ENCODE measurements at regions not wholly inside any gene's neighbourhood (a gene's known extent, or its start where the extent isn't known, plus 50 kb on each side); places are given as distances from the start of the nearest gene placed in this dataset.

DNA sequence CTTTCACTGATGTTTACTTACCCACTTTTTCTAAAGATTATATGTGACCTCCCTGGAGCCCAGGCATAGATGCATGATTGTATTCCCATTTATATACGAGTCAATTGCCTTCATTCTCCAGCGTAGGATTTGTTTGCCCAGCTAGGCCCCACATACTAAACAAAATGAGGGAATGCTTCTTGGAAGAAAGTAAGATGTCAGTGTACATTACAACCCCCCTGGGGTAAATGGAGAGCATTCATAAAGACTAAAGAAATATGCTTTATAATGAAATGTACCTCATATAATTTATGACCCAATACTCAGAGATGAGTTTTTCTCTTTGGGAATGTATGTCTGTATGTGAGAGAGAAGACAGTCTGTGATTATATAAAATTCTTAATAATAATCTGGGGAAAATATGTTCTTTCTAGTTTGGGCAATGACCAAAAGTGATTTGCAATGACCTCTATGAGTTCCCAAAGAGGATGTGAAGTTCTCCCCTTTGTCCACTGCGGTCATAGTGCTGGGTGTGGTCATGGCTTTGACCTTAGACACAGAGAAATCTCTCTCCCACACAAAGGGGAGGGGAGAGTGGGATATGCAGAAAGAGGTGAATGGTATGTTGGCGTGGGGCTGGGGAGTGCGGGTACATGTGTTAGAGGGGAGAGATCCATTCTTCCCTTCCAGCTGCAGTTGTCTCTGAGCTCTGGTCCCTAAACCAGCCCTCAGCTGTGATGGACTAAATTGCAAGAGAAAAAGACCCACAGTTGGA, 175.6 kb downstream of the EN1 start:
- no peak overlapping the region for H3K4me3 ChIP-seq
- no peak for DNase-seq
- intact Hi-C loops (cut with DNase I), result no loop called here
- no peaks in the 10 kb centered on the region for H3K27me3 ChIP-seq
- H3K36me3 ChIP-seq, result no peaks in the 10 kb centered on the region
- TF ChIP-seq POLR2A (IDR thresholded peaks at IDR 0.05) (no peak), EP300 (IDR thresholded peaks at IDR 0.05) (no peak)
- WGBS, 3 donors, result 82 to 85% (median 85%) methylated on average over 5 of the region's 5 CpGs
- no peaks in the 10 kb centered on the region for H3K9me3 ChIP-seq
- no peak overlapping the region for H3K27ac ChIP-seq
- peaks cover 3% of the 10 kb centered on the region for H3K4me1 ChIP-seq (ENCODE audit: insufficient read depth)

GRCh38 chr2:118670838-118671237, 176.6 kb downstream of the EN1 start:
- H3K9me3 ChIP-seq, result no peaks in the 10 kb centered on the region
- TF ChIP-seq EP300 (IDR thresholded peaks at IDR 0.05) (no peak), CTCF (IDR thresholded peaks at IDR 0.05) (no peak), POLR2A (IDR thresholded peaks at IDR 0.05) (no peak)
- no peaks in the 10 kb centered on the region for H3K27me3 ChIP-seq
- peaks cover 3% of the 10 kb centered on the region for H3K4me1 ChIP-seq (ENCODE audit: insufficient read depth)
- WGBS, 3 donors, result 11 to 17% (median 13%) methylated on average over 6 of the region's 6 CpGs
- H3K36me3 ChIP-seq, result no peaks in the 10 kb centered on the region
- DNase-seq, result no peak
- intact Hi-C loops (cut with DNase I), result no loop called here
- no peak overlapping the region for H3K4me3 ChIP-seq
- no peak overlapping the region for H3K27ac ChIP-seq

- no peak overlapping the region for H3K4me3 ChIP-seq
- no peak for DNase-seq
- peaks cover 3% of the 10 kb centered on the region for H3K4me1 ChIP-seq (ENCODE audit: insufficient read depth)
- no peaks in the 10 kb centered on the region for H3K36me3 ChIP-seq
- 23 to 41% (median 41%) methylated on average over 2 of the region's 2 CpGs for WGBS, 3 donors
- TF ChIP-seq CTCF (IDR thresholded peaks at IDR 0.05) (no peak), POLR2A (IDR thresholded peaks at IDR 0.05) (no peak), EP300 (IDR thresholded peaks at IDR 0.05) (no peak)
- H3K27ac ChIP-seq, result no peak overlapping the region
- intact Hi-C loops (cut with DNase I), result no loop called here
- H3K9me3 ChIP-seq, result no peaks in the 10 kb centered on the region
- H3K27me3 ChIP-seq, result no peaks in the 10 kb centered on the region
Observed at GRCh38 chr2:118670276-118670675, 177.2 kb downstream of the EN1 start.

DNA sequence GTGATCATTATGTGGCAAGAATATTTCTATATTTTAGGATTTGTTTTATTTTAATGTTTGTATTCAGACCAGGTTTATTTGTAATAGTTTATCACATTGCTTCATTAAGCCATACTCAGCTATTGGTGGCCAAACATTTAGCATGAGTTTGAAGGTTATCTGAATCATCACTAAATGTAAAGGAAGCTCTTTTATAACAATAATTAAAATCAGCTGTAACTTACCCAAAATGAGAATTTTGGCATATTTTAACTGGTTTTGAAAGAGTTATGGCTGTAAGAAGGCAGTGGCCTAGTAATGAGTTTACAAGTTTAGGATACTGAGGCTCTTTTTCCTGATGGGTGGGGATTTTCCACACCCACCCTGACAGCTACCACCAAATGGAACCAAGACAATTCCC, 177.8 kb downstream of the EN1 start:
- no peak for DNase-seq
- Histone ChIP-seq H3K9me3 (no peaks in the 10 kb centered on the region), H3K27me3 (no peaks in the 10 kb centered on the region), H3K4me1 (ENCODE audit: insufficient read depth) (peaks cover 3% of the 10 kb centered on the region), H3K27ac (no peak overlapping the region), H3K4me3 (no peak overlapping the region), H3K36me3 (no peaks in the 10 kb centered on the region)
- intact Hi-C loops (cut with DNase I), result no loop called here
- TF ChIP-seq CTCF (IDR thresholded peaks at IDR 0.05) (no peak), EP300 (IDR thresholded peaks at IDR 0.05) (no peak), POLR2A (IDR thresholded peaks at IDR 0.05) (no peak)

Measured in ovary (tissue), 7 donors.